Mucosa of descending colon (tissue), 3 donors: ENCODE measurements at regions not wholly inside any gene's neighbourhood (a gene's known extent, or its start where the extent isn't known, plus 50 kb on each side); places are given as distances from the start of the nearest gene placed in this dataset.
"Not testable (repeated sequence)": the region's sequence is repeated elsewhere in the genome, so short reads cannot be mapped to it uniquely, and the experiment has no call there.

Source experiments
- ATAC-seq: fragments of 200-7000 bp; cut with Tn5 transposase; one replicate; pipeline ENCODE4 v1.9.1; 2020; ENCODE audit warnings: mild to moderate bottlenecking, moderate library complexity
- DNase-seq, 3 donors: peaks; one replicate each; pipeline ENCODE4 v3.0.0-alpha.2; 2020
- H3K36me3 ChIP-seq: fragments of 200-600 bp; one replicate; pipeline ENCODE4 v1.8.0; 2021; ENCODE audit warnings: low read depth, mild to moderate bottlenecking
- H3K4me1 ChIP-seq: fragments of 200-600 bp; one replicate; pipeline ENCODE4 v1.8.0; 2021; ENCODE audit warnings: low read depth, mild to moderate bottlenecking
- H3K4me3 ChIP-seq: fragments of 200-600 bp; one replicate; pipeline ENCODE4 v1.8.0; 2021; ENCODE audit warnings: mild to moderate bottlenecking
- H3K9me3 ChIP-seq: fragments of 200-600 bp; one replicate; pipeline ENCODE4 v1.8.0; 2021; ENCODE audit warnings: mild to moderate bottlenecking
- CTCF ChIP-seq: fragments of 200-600 bp; IDR thresholded peaks from one replicate; pipeline ENCODE4 v1.8.0; 2022; ENCODE audit warnings: antibody characterized with exemption, mild to moderate bottlenecking
- intact Hi-C, 2 donors: fragments of 100-400 bp; cut with DNase I in 1 of 2; cut with micrococcal nuclease in 1 of 2; formaldehyde crosslinking; loops; one replicate each; pipeline versions ENCODE4 v1.11.0 to v1.11.1; 2022; cut with DNase I, micrococcal nuclease
- donor health status: DM: no; HTN: no; CAD: no; lungs with moderate emphysema.
- donor health status: DM: no; HTN: no; CAD: no.
- donor health status: DM: no; HTN: yes; CAD: no.

DNA sequence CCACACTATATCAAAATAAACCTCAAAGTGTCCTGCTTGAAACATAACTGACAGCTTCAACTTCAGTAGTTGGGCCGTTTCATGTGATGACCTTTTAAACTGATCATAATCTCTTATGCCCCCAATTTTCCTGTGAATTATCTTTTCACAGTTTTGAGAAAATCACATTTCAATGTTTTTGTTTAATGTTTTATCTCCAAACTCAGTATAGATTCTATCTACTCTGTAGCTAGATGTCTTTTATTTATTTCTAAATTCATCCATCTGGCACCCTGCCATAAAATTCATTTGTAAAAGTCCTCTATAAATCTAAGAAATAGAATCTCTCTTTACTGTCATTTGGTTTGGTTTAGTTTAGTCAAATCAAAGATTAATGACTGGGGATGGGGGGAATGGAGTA is 557.3 kb downstream of the ANKRD50 start:
- Histone ChIP-seq H3K4me3 (no peak overlapping the region), H3K4me1 (no peaks in the 10 kb centered on the region), H3K9me3 (no peaks in the 10 kb centered on the region), H3K36me3 (no peaks in the 10 kb centered on the region)
- intact Hi-C loops, result no loop called here
- ATAC-seq, result no peak
- no peak for DNase-seq
- no peak for TF ChIP-seq CTCF

DNA sequence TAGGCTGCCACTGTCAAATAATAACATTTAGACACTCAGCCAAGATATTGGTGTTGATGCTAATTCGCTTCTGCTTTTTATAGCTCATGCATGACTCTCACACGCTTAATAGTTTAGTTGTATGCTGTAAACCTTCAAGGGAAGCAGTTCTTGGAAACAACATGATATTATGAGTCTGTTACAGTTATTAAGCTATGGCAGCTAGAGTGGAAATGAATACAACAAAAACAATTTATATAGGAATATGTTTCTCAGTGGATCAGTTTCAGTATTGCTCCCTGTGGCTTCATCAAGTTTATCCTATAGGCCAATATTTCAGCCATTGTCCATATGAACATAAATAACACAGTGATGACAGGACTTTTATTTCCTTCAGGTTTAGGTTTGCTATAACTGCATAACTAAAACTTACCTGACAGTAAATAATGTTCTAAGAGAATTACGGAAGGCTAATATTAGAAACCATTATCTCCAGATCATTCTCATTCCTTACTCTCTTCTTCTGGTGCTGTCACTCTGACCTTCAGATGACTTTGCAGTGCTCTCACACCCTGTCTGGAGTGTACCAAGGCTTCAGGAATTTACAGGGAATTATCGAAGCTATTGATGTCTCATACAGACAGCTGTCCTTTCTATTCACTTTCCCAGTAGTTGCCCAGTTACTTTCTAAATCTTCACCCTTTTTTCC is 555.0 kb downstream of the ANKRD50 start:
- no peak for DNase-seq
- H3K36me3 ChIP-seq, result no peaks in the 10 kb centered on the region
- ATAC-seq, result no peak
- H3K4me3 ChIP-seq, result no peak overlapping the region
- intact Hi-C loops, result no loop called here
- H3K4me1 ChIP-seq, result no peaks in the 10 kb centered on the region
- no peaks in the 10 kb centered on the region for H3K9me3 ChIP-seq
- no peak for TF ChIP-seq CTCF

DNA sequence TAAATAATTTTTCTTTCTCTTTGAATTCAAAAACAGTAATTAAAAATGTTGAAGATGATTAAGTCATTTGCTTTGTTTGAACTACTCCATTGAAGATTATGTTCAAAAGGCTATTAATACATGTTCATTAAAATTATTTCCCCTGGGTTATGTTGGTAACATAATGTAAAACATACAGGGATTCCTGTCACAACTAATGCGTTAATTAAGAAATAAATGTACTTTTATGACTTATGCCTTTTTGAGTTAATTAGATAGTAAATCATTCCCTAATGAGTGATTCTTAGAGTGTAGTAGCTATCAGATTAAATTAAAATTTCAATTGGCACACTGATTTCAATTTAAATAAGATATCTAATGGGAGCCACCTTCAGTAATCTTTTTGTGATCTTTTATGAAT is 549.1 kb downstream of the ANKRD50 start:
- ATAC-seq (no peak), DNase-seq (no peak)
- intact Hi-C loops, result no loop called here
- no peak for TF ChIP-seq CTCF
- Histone ChIP-seq H3K9me3 (no peaks in the 10 kb centered on the region), H3K4me1 (no peaks in the 10 kb centered on the region), H3K36me3 (no peaks in the 10 kb centered on the region), H3K4me3 (no peak overlapping the region)

DNA sequence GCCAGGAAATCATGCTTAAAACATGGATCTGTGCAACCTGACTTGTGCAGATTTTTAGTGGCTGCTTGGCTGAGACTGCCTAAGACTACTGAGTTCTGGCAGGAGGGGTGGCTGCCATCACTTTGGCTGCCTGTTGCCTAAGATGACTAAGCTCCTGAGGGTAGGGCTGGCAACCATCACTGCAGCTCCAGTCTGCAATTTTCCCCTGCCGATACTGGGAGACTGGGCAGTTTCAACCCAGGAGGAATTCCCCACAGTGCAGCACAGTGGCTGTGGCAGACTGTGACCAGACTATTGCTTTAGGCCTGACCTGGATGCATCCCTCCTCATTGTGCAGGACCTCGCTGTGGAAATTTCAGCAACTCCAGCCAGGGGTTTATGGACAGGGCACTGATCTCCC is 544.9 kb downstream of the ANKRD50 start:
- no peaks in the 10 kb centered on the region for H3K4me1 ChIP-seq
- ATAC-seq (no peak), DNase-seq (no peak)
- no peak overlapping the region for H3K4me3 ChIP-seq
- no peak for TF ChIP-seq CTCF
- H3K9me3 ChIP-seq, result no peaks in the 10 kb centered on the region
- no peaks in the 10 kb centered on the region for H3K36me3 ChIP-seq
- intact Hi-C loops, result no loop called here

DNA sequence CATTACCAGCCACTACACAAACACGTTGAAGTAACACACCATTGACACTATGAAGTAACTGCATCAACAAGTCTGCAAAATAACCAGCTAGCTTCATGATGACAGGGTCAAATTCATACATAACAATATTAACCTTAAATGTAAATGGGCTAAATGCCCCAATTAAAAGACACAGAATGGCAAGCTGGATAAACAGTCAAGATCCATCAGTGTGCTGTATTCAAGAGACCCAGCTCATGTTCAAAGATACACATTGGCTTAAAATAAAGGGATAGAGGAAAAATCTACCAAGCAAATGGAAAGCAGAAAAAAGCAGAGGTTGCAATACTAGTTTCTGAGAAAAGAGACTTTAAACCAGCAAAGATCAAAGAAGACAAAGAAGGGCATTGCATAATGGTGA is 543.0 kb downstream of the ANKRD50 start:
- ATAC-seq, DNase-seq, H3K4me3 ChIP-seq, H3K9me3 ChIP-seq, intact Hi-C loops, H3K36me3 ChIP-seq, H3K4me1 ChIP-seq: not testable (repeated sequence)

GRCh38 chr4:124173912-124174311 is 538.6 kb downstream of the ANKRD50 start:
- Histone ChIP-seq H3K4me1 (no peaks in the 10 kb centered on the region), H3K36me3 (no peaks in the 10 kb centered on the region), H3K9me3 (no peaks in the 10 kb centered on the region), H3K4me3 (no peak overlapping the region)
- ATAC-seq, result no peak
- intact Hi-C loops, result no loop called here
- DNase-seq, result no peak
- TF ChIP-seq CTCF, result no peak
